Hepatocyte (in vitro differentiated cells): ENCODE measurements at regions not wholly inside any gene's neighbourhood (a gene's known extent, or its start where the extent isn't known, plus 50 kb on each side); places are given as distances from the start of the nearest gene placed in this dataset.

Experiments
- CTCF ChIP-seq: fragments of 200-600 bp; sonication (generic); IDR thresholded peaks from 2 replicates; pipeline ENCODE4 v1.5.1; 2016; ENCODE audit warnings: antibody characterized with exemption, mild to moderate bottlenecking; ENCODE audit not compliant: poor library complexity
- EZH2 ChIP-seq: fragments of 200-600 bp; sonication (generic); IDR thresholded peaks from 2 replicates; pipeline ENCODE4 v1.6.1; 2016; ENCODE audit warnings: antibody characterized with exemption, mild to moderate bottlenecking, borderline replicate concordance

- TF ChIP-seq EZH2 = no peak
- no peak for TF ChIP-seq CTCF
Measured at GRCh38 chr15:27674826-27675225, 424.3 kb downstream of the OCA2 start.
